ENCODE measurements at regions not wholly inside any gene's neighbourhood (a gene's known extent, or its start where the extent isn't known, plus 50 kb on each side); places are given as distances from the start of the nearest gene placed in this dataset.
"Not testable (repeated sequence)": the region's sequence is repeated elsewhere in the genome, so short reads cannot be mapped to it uniquely, and the experiment has no call there.

GRCh38 chr17:51389875-51390274 is 129.5 kb downstream of the UTP18 start:
- no peak for DNase-seq (ENCODE audit: low spot score)

- no peak for DNase-seq (ENCODE audit: low spot score)
Measured at GRCh38 chr17:51391982-51392654, 131.8 kb downstream of the UTP18 start.

GRCh38 chr17:51395621-51396020 is 135.3 kb downstream of the UTP18 start:
- DNase-seq (ENCODE audit: low spot score) = no peak

GRCh38 chr17:51397361-51398127 is 137.2 kb downstream of the UTP18 start:
- peak; percentile 17 for DNase-seq (ENCODE audit: low spot score)

GRCh38 chr17:51398128-51398525 is 137.8 kb downstream of the UTP18 start:
- no peak for DNase-seq (ENCODE audit: low spot score)

GRCh38 chr17:51398687-51399086 is 138.3 kb downstream of the UTP18 start:
- no peak for DNase-seq (ENCODE audit: low spot score)

- no peak for DNase-seq (ENCODE audit: low spot score)
Measured at GRCh38 chr17:51401279-51401678, 140.9 kb downstream of the UTP18 start.

- no peak for DNase-seq (ENCODE audit: low spot score)
Measured at GRCh38 chr17:51402899-51403298, 142.6 kb downstream of the UTP18 start.

GRCh38 chr17:51407576-51407975 is 147.2 kb downstream of the UTP18 start:
- DNase-seq (ENCODE audit: low spot score) = no peak

GRCh38 chr17:51419476-51419875 is 159.1 kb downstream of the UTP18 start:
- DNase-seq (ENCODE audit: low spot score) = no peak

GRCh38 chr17:51421525-51421924 is 161.2 kb downstream of the UTP18 start:
- no peak for DNase-seq (ENCODE audit: low spot score)

GRCh38 chr17:51422634-51423033 is 162.3 kb downstream of the UTP18 start:
- no peak for DNase-seq (ENCODE audit: low spot score)

GRCh38 chr17:51423421-51424160 is 163.2 kb downstream of the UTP18 start:
- DNase-seq (ENCODE audit: low spot score) = no peak

GRCh38 chr17:51425773-51426172 is 165.4 kb downstream of the UTP18 start:
- DNase-seq (ENCODE audit: low spot score) = no peak

- no peak for DNase-seq (ENCODE audit: low spot score)
Measured at GRCh38 chr17:51427323-51427811, 167.0 kb downstream of the UTP18 start.

GRCh38 chr17:51427856-51428255 is 167.5 kb downstream of the UTP18 start:
- DNase-seq (ENCODE audit: low spot score) = no peak

- no peak for DNase-seq (ENCODE audit: low spot score)
Measured at GRCh38 chr17:51428668-51429495, 168.5 kb downstream of the UTP18 start.

- DNase-seq (ENCODE audit: low spot score) = not testable (repeated sequence)
Measured at GRCh38 chr17:51429938-51430337, 169.6 kb downstream of the UTP18 start.

- no peak for DNase-seq (ENCODE audit: low spot score)
Measured at GRCh38 chr17:51430591-51430990, 170.2 kb downstream of the UTP18 start.

GRCh38 chr17:51434434-51435170 is 174.3 kb downstream of the UTP18 start:
- no peak for DNase-seq (ENCODE audit: low spot score)

- DNase-seq (ENCODE audit: low spot score) = no peak
Measured at GRCh38 chr17:51435171-51435552, 174.8 kb downstream of the UTP18 start.

Measured in AG20443 (cell line).